Endothelial cell of umbilical vein (primary cell): ENCODE measurements at regions not wholly inside any gene's neighbourhood (a gene's known extent, or its start where the extent isn't known, plus 50 kb on each side); places are given as distances from the start of the nearest gene placed in this dataset.

ENCODE experiments used
- BruUV-seq: library from RNA; stranded (reverse); fragments of 400-500 nt; replicated peaks from 2 replicates; lab custom pipeline; 2021; lab: Mats Ljungman, UMichigan
- CTCF ChIA-PET: fragments of 300-600, 350-600 bp; sonication (Branson Sonifier 250); formaldehyde crosslinking; loops from one replicate; lab custom pipeline; 2021; ENCODE audit warnings: antibody characterized with exemption, inconsistent platforms; lab: Charles Lee
- POLR2A ChIA-PET: fragments of 300-600, 350-600 bp; sonication (Branson Sonifier 250); formaldehyde crosslinking; loops from one replicate; lab custom pipeline; 2021; ENCODE audit warnings: antibody characterized with exemption, inconsistent platforms; lab: Charles Lee
- DNase-seq: peaks from one replicate; pipeline ENCODE4 v3.0.0-alpha.2; 2011; ENCODE audit warnings: low read depth, low spot score
- FAIRE-seq: peaks from 2 replicates; lab custom pipeline; 2011; peaks lifted over from hg19 to GRCh38; lab: Jason Lieb, UNC
- H2AFZ ChIP-seq: 2 replicates; pipeline ENCODE4 v1.6.0; 2012; ENCODE audit warnings: low read depth, low read length, control low read depth, inconsistent platforms
- H3K27ac ChIP-seq: 2 replicates; pipeline ENCODE4 v1.5.1; 2011; ENCODE audit warnings: low read depth, mild to moderate bottlenecking, control low read depth, low read length, moderate library complexity; ENCODE audit not compliant: insufficient read depth
- H3K27me3 ChIP-seq, 2 experiments: 2 replicates each; pipeline versions ENCODE4 v1.6.0 to v1.6.1; 2011; ENCODE audit warnings: low read length in 2 of 2, mixed read lengths in 1 of 2; ENCODE audit not compliant: control insufficient read depth in 2 of 2, insufficient read depth in 2 of 2
- H3K36me3 ChIP-seq, 2 experiments: 2 replicates in 1 of 2; 3 replicates in 1 of 2; pipeline ENCODE4 v1.5.1; 2011; ENCODE audit warnings: low read length in 2 of 2, mild to moderate bottlenecking in 1 of 2, moderate library complexity in 1 of 2; ENCODE audit not compliant: control insufficient read depth in 2 of 2, insufficient read depth in 2 of 2; ENCODE audit errors: extremely low read depth in 1 of 2
- H3K4me1 ChIP-seq: 3 replicates; pipeline ENCODE4 v1.5.1; 2011; ENCODE audit warnings: mild to moderate bottlenecking, low read length; ENCODE audit not compliant: control insufficient read depth, insufficient read depth; ENCODE audit errors: extremely low read depth
- H3K4me2 ChIP-seq: 2 replicates; pipeline ENCODE4 v1.6.1; 2011; ENCODE audit warnings: low read length, control low read depth, mixed read lengths; ENCODE audit not compliant: insufficient read depth
- H3K4me3 ChIP-seq, 3 experiments: fragments of 200-600 bp in 1 of 3; sonication (generic), shearing (Covaris generic) in 1 of 3; replicated peaks in 1 of 3; 2 replicates each; pipeline ENCODE4 v1.5.1; 2011 to 2016; ENCODE audit warnings: control low read depth in 3 of 3, low read length in 3 of 3, mild to moderate bottlenecking in 2 of 3, inconsistent platforms in 1 of 3, low read depth in 1 of 3, moderate library complexity in 1 of 3; ENCODE audit not compliant: insufficient read depth in 1 of 3
- H3K79me2 ChIP-seq: 2 replicates; pipeline ENCODE4 v1.6.0; 2012; ENCODE audit warnings: low read length, inconsistent platforms; ENCODE audit not compliant: control insufficient read depth, insufficient read depth
- H3K9ac ChIP-seq: replicated peaks from 2 replicates; pipeline ENCODE3; 2011; ENCODE audit warnings: low read length, control low read depth; ENCODE audit not compliant: insufficient read depth; ENCODE audit errors: extremely low read depth
- H3K9me1 ChIP-seq: replicated peaks from 3 replicates; pipeline ENCODE4 v1.6.0; 2011; ENCODE audit warnings: mild to moderate bottlenecking, low read length; ENCODE audit not compliant: control insufficient read depth, insufficient read depth; ENCODE audit errors: extremely low read depth
- H3K9me3 ChIP-seq: replicated peaks from 2 replicates; pipeline ENCODE4 v1.5.1; 2012; ENCODE audit warnings: low read length, inconsistent platforms; ENCODE audit not compliant: control insufficient read depth, insufficient read depth
- H4K20me1 ChIP-seq: replicated peaks from 2 replicates; pipeline ENCODE3; 2011; ENCODE audit warnings: mild to moderate bottlenecking, low read length; ENCODE audit not compliant: control insufficient read depth, insufficient read depth; ENCODE audit errors: extremely low read depth
- CTCF ChIP-seq, 2 donors: IDR thresholded peaks; 1 replicate in 1 of 2; 2 replicates in 1 of 2; pipeline ENCODE4 v1.5.1; 2011; ENCODE audit warnings: low read length in 2 of 2, mild to moderate bottlenecking in 2 of 2, moderate library complexity in 2 of 2, control low read depth in 1 of 2, inconsistent platforms in 1 of 2, low read depth in 1 of 2; ENCODE audit not compliant: insufficient read depth in 1 of 2; ENCODE audit errors: extremely low read depth in 1 of 2
- EZH2 ChIP-seq: IDR thresholded peaks from 2 replicates; pipeline ENCODE4 v1.6.1; 2012; ENCODE audit warnings: borderline replicate concordance, low read depth, mild to moderate bottlenecking, moderate library complexity, low read length, inconsistent platforms; ENCODE audit not compliant: severe bottlenecking
- FOS ChIP-seq: IDR thresholded peaks from 2 replicates; pipeline ENCODE4 v1.6.1; 2011; ENCODE audit warnings: mild to moderate bottlenecking, low read length, moderate library complexity, borderline replicate concordance; ENCODE audit not compliant: insufficient read depth
- GATA2 ChIP-seq: IDR thresholded peaks from 2 replicates; pipeline ENCODE4 v1.7.0; 2011; ENCODE audit warnings: low read depth, mild to moderate bottlenecking, moderate library complexity, mixed read lengths, low read length; ENCODE audit not compliant: insufficient read length, insufficient read depth
- JUN ChIP-seq: IDR thresholded peaks from 2 replicates; pipeline ENCODE4 v1.6.1; 2011; ENCODE audit warnings: borderline replicate concordance, low read depth; ENCODE audit not compliant: insufficient read length, insufficient read depth
- MAX ChIP-seq: IDR thresholded peaks from 2 replicates; pipeline ENCODE4 v1.6.1; 2011; ENCODE audit not compliant: insufficient read depth, insufficient read length
- MYC ChIP-seq: IDR thresholded peaks from one replicate; pipeline ENCODE4 v1.6.1; 2011; ENCODE audit warnings: mild to moderate bottlenecking, low read depth, low read length
- POLR2A ChIP-seq: IDR thresholded peaks from 2 replicates; pipeline ENCODE4 v1.6.1; 2012; ENCODE audit warnings: low read depth, mild to moderate bottlenecking, control low read depth, low read length
- POLR2AphosphoS5 ChIP-seq: IDR thresholded peaks from 2 replicates; pipeline ENCODE4 v1.6.1; 2012; ENCODE audit warnings: low read depth, mild to moderate bottlenecking, control low read depth, low read length, moderate library complexity; ENCODE audit not compliant: insufficient read depth
- dilution Hi-C: fragments of 300-500 bp; cut with MboI; formaldehyde crosslinking; loops from one replicate; pipeline ENCODE4 v1.15.0; 2019; ENCODE audit warnings: low sequenced_read_pairs; ENCODE audit not compliant: extremely low pct_ligation_motif_present
- intact Hi-C: fragments of 100-400 bp; cut with micrococcal nuclease; formaldehyde crosslinking; loops from one replicate; pipeline ENCODE4 v1.10.0; 2022

GRCh38 chr7:24637021-24637420, 63.8 kb downstream of the PALS2 start:
- TF ChIP-seq FOS (no peak), CTCF (IDR thresholded peaks at IDR 0.05; ENCODE audit: extremely low read depth in 1 of 2, insufficient read depth in 1 of 2, low read depth in 1 of 2, low read length in 2 of 2) (no peak), GATA2 (no peak), EZH2 (no peak), MYC (no peak), POLR2AphosphoS5 (no peak), JUN (no peak), POLR2A (no peak), MAX (no peak)
- no peak for DNase-seq
- H3K9ac ChIP-seq = no peak overlapping the region
- no peaks in the 10 kb centered on the region for H3K4me1 ChIP-seq
- intact Hi-C loops (no loop called here), dilution Hi-C loops (no loop called here)
- H3K9me1 ChIP-seq = no peaks in the 10 kb centered on the region
- H3K27ac ChIP-seq = no peak overlapping the region
- CTCF ChIA-PET = interaction anchor here (1.0 to 1.8 kb wide), 3 partner anchors 14 to 61 kb away, joined by 3 to 5 read pairs (median 4); no protein-coding TSS in a partner anchor
- no peaks in the 10 kb centered on the region for H3K27me3 ChIP-seq
- H3K36me3 ChIP-seq = no peaks in the 10 kb centered on the region
- no peak overlapping the region for H3K4me2 ChIP-seq
- no peak for FAIRE-seq
- H4K20me1 ChIP-seq = no peaks in the 10 kb centered on the region
- no peak overlapping the region for H3K4me3 ChIP-seq
- no peaks in the 10 kb centered on the region for H3K9me3 ChIP-seq
- no peak overlapping the region for H2AFZ ChIP-seq
- BruUV-seq = no TSS peak
- POLR2A ChIA-PET = no interaction called here
- H3K79me2 ChIP-seq = no peaks in the 10 kb centered on the region
